ENCODE measurements at regions not wholly inside any gene's neighbourhood (a gene's known extent, or its start where the extent isn't known, plus 50 kb on each side); places are given as distances from the start of the nearest gene placed in this dataset.

GRCh38 chr15:77768107-77768506 is 135.4 kb upstream of the LINGO1 start:
- no peak overlapping the region for H3K4me3 ChIP-seq (ENCODE audit: low read length)
- no peak for DNase-seq (ENCODE audit: low read depth)
- TF ChIP-seq CTCF (conservative IDR thresholded peaks at IDR 0.05; ENCODE audit: low read length), result no peak

- DNase-seq (ENCODE audit: low read depth), result no peak
- no peak for TF ChIP-seq CTCF (conservative IDR thresholded peaks at IDR 0.05; ENCODE audit: low read length)
- no peak overlapping the region for H3K4me3 ChIP-seq (ENCODE audit: low read length)
Measured at GRCh38 chr15:77764095-77764494, 131.4 kb upstream of the LINGO1 start.

- no peak overlapping the region for H3K4me3 ChIP-seq (ENCODE audit: low read length)
- TF ChIP-seq CTCF (conservative IDR thresholded peaks at IDR 0.05; ENCODE audit: low read length), result no peak
- DNase-seq (ENCODE audit: low read depth), result no peak
Measured at GRCh38 chr15:77762747-77763355, 130.1 kb upstream of the LINGO1 start.

GRCh38 chr15:77759896-77760592 is 127.3 kb upstream of the LINGO1 start:
- no peak for DNase-seq (ENCODE audit: low read depth)
- H3K4me3 ChIP-seq (ENCODE audit: low read length), result no peak overlapping the region
- no peak for TF ChIP-seq CTCF (conservative IDR thresholded peaks at IDR 0.05; ENCODE audit: low read length)

- TF ChIP-seq CTCF (conservative IDR thresholded peaks at IDR 0.05; ENCODE audit: low read length), result no peak
- H3K4me3 ChIP-seq (ENCODE audit: low read length), result no peak overlapping the region
- no peak for DNase-seq (ENCODE audit: low read depth)
Measured at GRCh38 chr15:77753939-77754338, 121.2 kb upstream of the LINGO1 start.

GRCh38 chr15:77753281-77753873 is 120.7 kb upstream of the LINGO1 start:
- no peak for DNase-seq (ENCODE audit: low read depth)
- no peak for TF ChIP-seq CTCF (conservative IDR thresholded peaks at IDR 0.05; ENCODE audit: low read length)
- H3K4me3 ChIP-seq (ENCODE audit: low read length), result no peak overlapping the region
